GM12891 (cell line): ENCODE measurements at regions not wholly inside any gene's neighbourhood (a gene's known extent, or its start where the extent isn't known, plus 50 kb on each side); places are given as distances from the start of the nearest gene placed in this dataset.

Source experiments
- POLR2A ChIP-seq: IDR thresholded peaks from 2 replicates; pipeline ENCODE4 v1.6.1; 2011; ENCODE audit warnings: low read depth, low read length, control low read depth
- POLR2AphosphoS5 ChIP-seq: IDR thresholded peaks from 2 replicates; pipeline ENCODE4 v1.6.1; 2011; ENCODE audit warnings: low read depth, low read length, control low read depth

- no peak for TF ChIP-seq POLR2A
- no peak for TF ChIP-seq POLR2AphosphoS5
These were observed 115.8 kb upstream of the LAMA2 start for GRCh38 chr6:128767150-128767549.
